Fibroblast of skin of left biceps (primary cell): ENCODE measurements at regions not wholly inside any gene's neighbourhood (a gene's known extent, or its start where the extent isn't known, plus 50 kb on each side); places are given as distances from the start of the nearest gene placed in this dataset.

Experiments used
- DNase-seq, 2 experiments: peaks; one replicate each; pipeline ENCODE4 v3.0.0-alpha.2; 2013; ENCODE audit warnings: low read depth in 2 of 2

- no peak for DNase-seq
Observed at GRCh38 chr5:114250536-114250935, 111.3 kb upstream of the KCNN2 start.

GRCh38 chr5:114252226-114252625, 109.6 kb upstream of the KCNN2 start:
- DNase-seq = no peak

GRCh38 chr5:114255260-114255659, 106.6 kb upstream of the KCNN2 start:
- DNase-seq = no peak

- no peak for DNase-seq
Observed at GRCh38 chr5:114261989-114262388, 99.9 kb upstream of the KCNN2 start.

- no peak for DNase-seq
Observed at GRCh38 chr5:114265432-114266060, 96.3 kb upstream of the KCNN2 start.

GRCh38 chr5:114266374-114266773, 95.5 kb upstream of the KCNN2 start:
- DNase-seq = no peak

DNA sequence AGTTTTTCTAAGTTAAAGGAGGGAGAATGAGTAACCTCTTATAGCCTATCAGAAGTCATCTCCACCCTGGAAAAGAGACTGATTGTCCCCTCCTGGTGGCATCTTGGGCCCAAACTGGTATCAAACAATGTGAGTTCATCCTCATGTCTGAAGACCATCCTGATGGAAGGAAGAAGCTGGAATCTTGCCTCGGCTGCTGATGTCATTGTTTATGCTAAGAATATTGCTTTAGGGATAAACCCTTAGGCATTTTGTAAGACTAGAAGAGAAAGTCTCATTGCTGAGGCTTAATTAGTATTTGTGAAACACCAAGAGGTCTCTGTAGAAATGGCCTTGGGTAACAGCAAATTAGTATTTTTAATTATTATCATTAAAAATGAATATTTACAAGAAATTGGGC, 65.7 kb upstream of the KCNN2 start:
- no peak for DNase-seq

GRCh38 chr5:114297915-114298314, 64.0 kb upstream of the KCNN2 start:
- no peak for DNase-seq

DNA sequence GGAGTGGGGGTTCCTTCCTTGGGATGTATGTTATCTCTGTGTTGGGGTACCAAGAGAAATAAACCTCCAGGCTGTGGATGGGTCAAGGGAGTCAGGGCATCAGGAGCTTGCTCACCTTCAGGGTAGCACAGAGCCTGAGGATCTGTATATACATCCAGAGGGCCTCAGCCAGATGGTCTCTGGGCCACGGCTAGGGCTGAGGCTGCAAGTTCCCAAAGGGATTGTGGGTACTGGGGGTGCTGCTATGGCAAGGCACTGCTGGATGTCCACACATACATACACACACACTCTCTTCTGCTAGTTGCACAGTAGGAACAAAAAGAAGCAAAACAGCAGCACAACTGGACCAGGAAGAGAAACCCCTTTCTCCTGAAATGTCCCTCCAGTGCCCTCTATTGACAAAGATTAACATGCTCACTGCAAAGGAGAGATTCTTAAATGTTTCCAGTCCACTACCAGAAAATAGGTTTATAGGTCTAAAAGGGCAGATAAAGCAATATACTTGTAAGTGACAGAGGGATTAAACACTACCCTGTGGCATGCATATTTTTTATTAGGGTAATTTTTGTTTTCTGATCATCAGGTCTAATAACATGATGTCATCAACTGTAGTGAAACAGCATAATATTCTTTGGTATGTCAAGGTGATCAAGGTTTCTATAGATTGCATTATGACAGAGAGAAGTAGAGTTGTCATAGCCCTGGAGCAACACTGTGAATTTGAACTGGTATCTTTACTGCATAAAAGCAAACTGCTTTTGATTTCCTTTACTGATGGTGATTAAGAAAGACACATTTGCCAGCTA, 56.3 kb upstream of the KCNN2 start:
- peak; percentile 17 to 20 for DNase-seq

DNA sequence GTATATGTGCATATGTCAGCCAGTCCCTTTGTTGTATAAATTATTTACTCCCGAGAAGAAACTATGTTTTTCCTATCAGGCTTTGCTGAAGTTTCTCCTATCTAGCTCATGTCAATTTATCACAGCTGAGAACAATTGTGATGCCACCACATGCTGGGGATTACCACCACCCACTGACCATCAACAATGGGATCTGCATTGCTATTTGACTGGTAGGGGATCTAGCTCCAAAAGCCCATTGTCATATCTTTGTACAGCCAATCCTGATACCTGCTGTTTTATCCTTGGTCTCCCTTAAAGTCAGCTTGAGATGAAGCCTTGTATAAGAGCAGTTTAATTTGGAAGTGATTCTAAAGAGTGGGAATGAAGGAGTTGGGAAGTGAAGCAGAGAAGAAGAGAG, 53.9 kb upstream of the KCNN2 start:
- no peak for DNase-seq

DNA sequence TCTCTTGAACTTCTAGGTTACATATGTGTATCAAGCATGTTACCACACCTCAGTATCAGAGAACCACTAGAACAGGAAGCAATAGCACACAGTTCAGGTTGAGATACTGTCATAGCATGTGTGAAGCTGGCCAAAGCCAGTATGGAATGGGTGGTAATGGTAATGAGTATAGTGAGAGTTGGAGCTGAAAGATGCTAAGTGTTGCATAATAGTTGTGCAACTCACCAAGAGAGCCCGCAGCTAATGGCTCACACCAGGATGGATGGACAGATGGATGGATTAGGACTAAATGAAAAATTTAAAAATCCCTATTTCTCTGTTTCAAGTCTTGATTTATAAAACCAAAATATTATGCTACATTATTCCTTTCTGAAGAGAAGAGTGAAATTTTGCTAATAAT, 53.4 kb upstream of the KCNN2 start:
- no peak for DNase-seq

GRCh38 chr5:114310666-114311065, 51.2 kb upstream of the KCNN2 start:
- no peak for DNase-seq

- DNase-seq = no peak
Observed at GRCh38 chr5:114311281-114311680, 50.6 kb upstream of the KCNN2 start.

DNA sequence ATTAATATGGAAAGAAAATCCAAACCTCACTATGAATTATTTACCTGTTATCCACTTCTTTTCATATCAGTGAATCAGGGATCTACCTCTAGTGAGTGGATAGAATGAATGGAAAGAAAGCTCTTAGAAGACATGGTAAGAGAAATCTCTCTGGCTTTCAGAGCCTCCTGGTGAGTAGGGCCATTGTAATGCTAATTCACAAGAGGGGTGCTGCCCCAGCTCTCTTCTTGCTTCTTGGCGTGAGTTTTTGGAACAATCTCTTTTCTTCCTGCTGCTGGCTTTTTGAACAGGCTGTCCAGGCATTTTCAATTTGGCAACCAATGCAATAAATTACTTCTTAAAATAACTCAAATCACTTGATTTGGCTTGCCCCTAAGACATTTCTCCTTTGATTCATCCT, 49.9 kb upstream of the KCNN2 start:
- no peak for DNase-seq
